ENCODE measurements at regions not wholly inside any gene's neighbourhood (a gene's known extent, or its start where the extent isn't known, plus 50 kb on each side); places are given as distances from the start of the nearest gene placed in this dataset.

DNA sequence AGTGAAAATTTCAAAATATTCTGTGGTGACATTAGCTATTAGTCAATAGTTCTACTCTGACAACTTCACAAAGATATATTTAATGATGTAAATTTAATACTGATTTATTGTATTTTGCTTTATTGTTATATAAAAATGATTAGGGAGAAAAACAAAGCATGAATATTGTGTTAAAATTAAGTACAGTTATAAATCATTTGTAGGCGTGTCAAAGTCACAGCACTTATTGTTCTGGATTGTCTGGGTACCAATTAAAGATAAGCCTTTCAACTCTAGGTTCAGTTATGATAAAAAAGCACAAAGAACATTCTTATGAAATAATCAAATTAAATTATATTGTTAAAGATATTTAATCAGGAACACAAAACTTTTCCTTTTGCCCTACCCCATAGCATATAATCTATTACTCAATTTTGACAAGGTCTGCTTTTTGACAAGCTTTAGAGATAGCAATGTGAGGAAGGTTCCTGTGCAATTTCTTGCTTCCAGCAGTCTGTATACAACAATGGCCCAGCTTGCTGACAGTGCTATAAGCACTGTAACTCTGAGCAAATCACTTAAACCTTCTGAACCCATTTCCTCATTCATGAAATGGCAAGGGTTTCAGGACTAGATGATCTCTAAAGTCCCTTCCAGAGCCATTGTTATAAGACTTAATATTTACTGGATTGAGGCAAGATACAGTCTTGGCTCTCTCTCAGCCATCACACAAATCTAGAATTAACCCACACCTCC is 910.3 kb upstream of the LCORL start (continued):
- TF ChIP-seq, protein P1, sequence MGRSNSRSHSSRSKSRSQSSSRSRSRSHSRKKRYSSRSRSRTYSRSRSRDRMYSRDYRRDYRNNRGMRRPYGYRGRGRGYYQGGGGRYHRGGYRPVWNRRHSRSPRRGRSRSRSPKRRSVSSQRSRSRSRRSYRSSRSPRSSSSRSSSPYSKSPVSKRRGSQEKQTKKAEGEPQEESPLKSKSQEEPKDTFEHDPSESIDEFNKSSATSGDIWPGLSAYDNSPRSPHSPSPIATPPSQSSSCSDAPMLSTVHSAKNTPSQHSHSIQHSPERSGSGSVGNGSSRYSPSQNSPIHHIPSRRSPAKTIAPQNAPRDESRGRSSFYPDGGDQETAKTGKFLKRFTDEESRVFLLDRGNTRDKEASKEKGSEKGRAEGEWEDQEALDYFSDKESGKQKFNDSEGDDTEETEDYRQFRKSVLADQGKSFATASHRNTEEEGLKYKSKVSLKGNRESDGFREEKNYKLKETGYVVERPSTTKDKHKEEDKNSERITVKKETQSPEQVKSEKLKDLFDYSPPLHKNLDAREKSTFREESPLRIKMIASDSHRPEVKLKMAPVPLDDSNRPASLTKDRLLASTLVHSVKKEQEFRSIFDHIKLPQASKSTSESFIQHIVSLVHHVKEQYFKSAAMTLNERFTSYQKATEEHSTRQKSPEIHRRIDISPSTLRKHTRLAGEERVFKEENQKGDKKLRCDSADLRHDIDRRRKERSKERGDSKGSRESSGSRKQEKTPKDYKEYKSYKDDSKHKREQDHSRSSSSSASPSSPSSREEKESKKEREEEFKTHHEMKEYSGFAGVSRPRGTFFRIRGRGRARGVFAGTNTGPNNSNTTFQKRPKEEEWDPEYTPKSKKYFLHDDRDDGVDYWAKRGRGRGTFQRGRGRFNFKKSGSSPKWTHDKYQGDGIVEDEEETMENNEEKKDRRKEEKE (IDR thresholded peaks at IDR 0.05): no peak

DNA sequence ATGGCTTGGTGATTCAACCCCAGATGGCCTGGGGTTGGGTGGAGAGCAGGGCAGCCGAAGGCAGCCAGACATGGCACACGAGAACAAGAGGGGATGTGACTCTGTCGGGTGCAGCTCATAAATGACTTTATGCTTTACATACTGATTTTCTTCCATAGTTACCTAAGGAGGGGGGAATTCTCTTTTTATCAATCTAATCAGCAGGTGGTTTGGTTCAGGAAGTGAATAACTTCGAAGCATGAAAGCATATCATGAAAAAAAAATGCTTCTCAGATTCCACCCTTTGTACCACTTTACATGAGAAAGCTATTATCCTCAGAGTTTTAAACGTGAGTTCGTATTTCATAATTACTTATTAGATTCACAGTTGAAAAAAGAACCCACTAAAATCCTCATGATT is 908.9 kb upstream of the LCORL start:
- intact Hi-C loops (cut with micrococcal nuclease; ENCODE audit: unreplicated experiment): no loop called here
- Histone ChIP-seq H4K20me1 (ENCODE audit: control insufficient read depth, insufficient read depth) (no peaks in the 10 kb centered on the region), H3K27ac (ENCODE audit: control insufficient read depth, insufficient read depth) (no peak overlapping the region), H2AFZ (ENCODE audit: control insufficient read depth, low read depth, low read length) (no peak overlapping the region), H3K4me3 (no peak overlapping the region), H3K4me1 (ENCODE audit: control insufficient read depth, insufficient read depth, low read length) (no peaks in the 10 kb centered on the region), H3K36me3 (ENCODE audit: control insufficient read depth in 2 of 2, insufficient read depth in 2 of 2, low read length in 1 of 2) (no peaks in the 10 kb centered on the region), H3K9ac (ENCODE audit: control insufficient read depth, insufficient read depth, low read length) (no peak overlapping the region), H3K79me2 (ENCODE audit: control insufficient read depth, insufficient read depth, low read length) (no peaks in the 10 kb centered on the region), H3K9me3 (replicated peaks; ENCODE audit: control insufficient read depth, insufficient read depth, low read length) (no peaks in the 10 kb centered on the region), H3K27me3 (replicated peaks in 1 of 2; ENCODE audit: control insufficient read depth in 2 of 2, insufficient read depth in 2 of 2, low read length in 1 of 2) (no peaks in the 10 kb centered on the region), H3K4me2 (ENCODE audit: control insufficient read depth, insufficient read depth) (no peak overlapping the region)
- ChIA-PET SMC1A (ENCODE audit: uncharacterized antibody, unreplicated experiment) (no interaction called here), CTCF (no interaction called here), POLR2A (no interaction called here), RAD21 (ENCODE audit: unreplicated experiment) (no interaction called here)
- WGBS (ENCODE audit: insufficient coverage, insufficient replicate concordance, low lambda C conversion rate, missing lambda C conversion rate): 6% methylated on average over 6 of the region's 6 CpGs
- in situ Hi-C loops (cut with MboI): no loop called here
- FAIRE-seq: no peak
- no TSS peak for BruUV-seq (replicated peaks)
- no peak for DNase-seq (ENCODE audit: low read depth, low spot score)
- ATAC-seq: no peak
- TF ChIP-seq KDM1A (IDR thresholded peaks at IDR 0.05; ENCODE audit: borderline replicate concordance): no peak
- no peak for TF ChIP-seq CREM (IDR thresholded peaks at IDR 0.05; ENCODE audit: low read depth)
- no peak for TF ChIP-seq SMARCA5 (IDR thresholded peaks at IDR 0.05)
- TF ChIP-seq MTA3 (IDR thresholded peaks at IDR 0.05; ENCODE audit: borderline replicate concordance, low read length): no peak
- no peak for TF ChIP-seq SUZ12 (IDR thresholded peaks at IDR 0.05; ENCODE audit: unreplicated experiment)
- TF ChIP-seq ESRRA (IDR thresholded peaks at IDR 0.05; ENCODE audit: low read length): no peak
- no peak for TF ChIP-seq SIX5 (IDR thresholded peaks at IDR 0.05; ENCODE audit: low read depth, low read length, severe bottlenecking)
- no peak for TF ChIP-seq POU2F2 (IDR thresholded peaks at IDR 0.05; ENCODE audit: borderline replicate concordance, low read depth, low read length)
- no peak for TF ChIP-seq PKNOX1 (IDR thresholded peaks at IDR 0.05)
- TF ChIP-seq ZZZ3 (IDR thresholded peaks at IDR 0.05; ENCODE audit: control insufficient read depth, insufficient read length, low read depth): no peak
- no peak for TF ChIP-seq ZNF622 (IDR thresholded peaks at IDR 0.05)
- TF ChIP-seq, protein P2, sequence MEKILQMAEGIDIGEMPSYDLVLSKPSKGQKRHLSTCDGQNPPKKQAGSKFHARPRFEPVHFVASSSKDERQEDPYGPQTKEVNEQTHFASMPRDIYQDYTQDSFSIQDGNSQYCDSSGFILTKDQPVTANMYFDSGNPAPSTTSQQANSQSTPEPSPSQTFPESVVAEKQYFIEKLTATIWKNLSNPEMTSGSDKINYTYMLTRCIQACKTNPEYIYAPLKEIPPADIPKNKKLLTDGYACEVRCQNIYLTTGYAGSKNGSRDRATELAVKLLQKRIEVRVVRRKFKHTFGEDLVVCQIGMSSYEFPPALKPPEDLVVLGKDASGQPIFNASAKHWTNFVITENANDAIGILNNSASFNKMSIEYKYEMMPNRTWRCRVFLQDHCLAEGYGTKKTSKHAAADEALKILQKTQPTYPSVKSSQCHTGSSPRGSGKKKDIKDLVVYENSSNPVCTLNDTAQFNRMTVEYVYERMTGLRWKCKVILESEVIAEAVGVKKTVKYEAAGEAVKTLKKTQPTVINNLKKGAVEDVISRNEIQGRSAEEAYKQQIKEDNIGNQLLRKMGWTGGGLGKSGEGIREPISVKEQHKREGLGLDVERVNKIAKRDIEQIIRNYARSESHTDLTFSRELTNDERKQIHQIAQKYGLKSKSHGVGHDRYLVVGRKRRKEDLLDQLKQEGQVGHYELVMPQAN (conservative IDR thresholded peaks at IDR 0.05): no peak
- TF ChIP-seq RUNX3 (IDR thresholded peaks at IDR 0.05; ENCODE audit: low read length): no peak
- TF ChIP-seq ZBTB4 (CRISPR knock-in tag; IDR thresholded peaks at IDR 0.05): no peak

Measured in GM12878 (cell line).